HepG2 (cell line): ENCODE measurements at regions not wholly inside any gene's neighbourhood (a gene's known extent, or its start where the extent isn't known, plus 50 kb on each side); places are given as distances from the start of the nearest gene placed in this dataset.

Experiments used
- ATAC-seq: fragments of 200-7000 bp; cut with Tn5 transposase; 3 replicates; pipeline ENCODE4 v1.9.1; 2020; ENCODE audit warnings: mild to moderate bottlenecking, moderate library complexity
- BruUV-seq: library from RNA; stranded (reverse); fragments of 400-500 nt; replicated peaks from 2 replicates; lab custom pipeline; 2021; lab: Mats Ljungman, UMichigan
- CTCF ChIA-PET: fragments of 300-600 bp; formaldehyde crosslinking; extraction: SDS; loops from one replicate; lab custom pipeline; 2021; ENCODE audit warnings: low total read pairs, inconsistent platforms, low intra/inter-chr PET ratio; lab: Yijun Ruan, JAX
- POLR2A ChIA-PET: fragments of 350-600 bp; sonication (Branson Sonifier 250); formaldehyde crosslinking; loops from one replicate; lab custom pipeline; 2020; ENCODE audit warnings: antibody characterized with exemption, inconsistent platforms; lab: Yijun Ruan, JAX
- DNase-seq: peaks from one replicate; pipeline ENCODE4 v3.0.0-alpha.2; 2015; ENCODE audit warnings: low spot score
- FAIRE-seq: peaks from 3 replicates; lab custom pipeline; 2011; peaks lifted over from hg19 to GRCh38; lab: Jason Lieb, UNC
- H2AFZ ChIP-seq: one replicate; pipeline ENCODE4 v1.6.1; 2011; ENCODE audit warnings: low read length, inconsistent platforms
- H3K27ac ChIP-seq: fragments of 300-600 bp; 3 replicates; pipeline ENCODE4 v1.8.0; 2011; ENCODE audit warnings: mixed run types, mild to moderate bottlenecking, mixed read lengths, low read length, inconsistent platforms; ENCODE audit not compliant: insufficient read depth; ENCODE audit errors: extremely low read length
- H3K27me3 ChIP-seq, 2 experiments: fragments of 200-600 bp in 1 of 2; 2 replicates in 1 of 2; 3 replicates in 1 of 2; pipeline versions ENCODE4 v1.6.0 to v1.8.0; 2011; ENCODE audit warnings: low read length in 2 of 2, mild to moderate bottlenecking in 2 of 2, moderate library complexity in 2 of 2, inconsistent platforms in 1 of 2; ENCODE audit not compliant: insufficient read depth in 2 of 2, control insufficient read depth in 1 of 2
- H3K36me3 ChIP-seq, 2 experiments: fragments of 200-600 bp in 1 of 2; replicated peaks in 1 of 2; 2 replicates in 1 of 2; 3 replicates in 1 of 2; pipeline versions ENCODE4 v1.5.1 to v1.8.0; 2011; ENCODE audit warnings: low read length in 2 of 2, inconsistent platforms in 1 of 2; ENCODE audit not compliant: insufficient read depth in 2 of 2, control insufficient read depth in 1 of 2
- H3K4me1 ChIP-seq: 2 replicates; pipeline ENCODE4 v1.5.1; 2012; ENCODE audit warnings: low read length, inconsistent platforms; ENCODE audit not compliant: insufficient read depth
- H3K4me2 ChIP-seq: 2 replicates; pipeline ENCODE4 v1.6.0; 2011; ENCODE audit warnings: low read depth, low read length, inconsistent platforms
- H3K4me3 ChIP-seq, 3 experiments: fragments of 200-600 bp in 1 of 3; sonication (generic), shearing (Covaris generic) in 1 of 3; replicated peaks in 1 of 3; 2 replicates each; pipeline ENCODE4 v1.5.1; 2011 to 2016; ENCODE audit warnings: low read length in 3 of 3, inconsistent platforms in 2 of 3, low read depth in 2 of 3, mild to moderate bottlenecking in 2 of 3, control low read depth in 1 of 3, mixed read lengths in 1 of 3; ENCODE audit not compliant: insufficient read depth in 1 of 3
- H3K79me2 ChIP-seq: one replicate; pipeline ENCODE4 v1.6.1; 2011; ENCODE audit warnings: low read length, inconsistent platforms; ENCODE audit not compliant: insufficient read depth
- H3K9ac ChIP-seq: 2 replicates; pipeline ENCODE4 v1.6.0; 2011; ENCODE audit warnings: mild to moderate bottlenecking, low read depth, low read length, inconsistent platforms; ENCODE audit not compliant: insufficient read depth
- H3K9me3 ChIP-seq: 2 replicates; pipeline ENCODE4 v1.5.1; 2012; ENCODE audit warnings: mild to moderate bottlenecking, low read length
- H4K20me1 ChIP-seq: 2 replicates; pipeline ENCODE4 v1.6.0; 2011; ENCODE audit warnings: inconsistent platforms, mild to moderate bottlenecking, low read length, moderate library complexity; ENCODE audit not compliant: insufficient read depth
- ARNT2 ChIP-seq: sonication (generic); formaldehyde crosslinking; IDR thresholded peaks from 2 replicates; pipeline ENCODE4 v1.8.0; 2022; ENCODE audit warnings: mild to moderate bottlenecking, low read depth, missing genetic modification reagents, moderate library complexity
- DNMT3B ChIP-seq: conservative IDR thresholded peaks from 2 replicates; pipeline ENCODE4 v1.6.1; 2016; ENCODE audit warnings: missing biosample characterization, control low read depth
- GZF1 ChIP-seq: sonication (generic); formaldehyde crosslinking; IDR thresholded peaks from 2 replicates; pipeline ENCODE4 v1.5.1; 2020; ENCODE audit warnings: mild to moderate bottlenecking, missing genetic modification reagents
- KLF12 ChIP-seq: sonication (generic); formaldehyde crosslinking; IDR thresholded peaks from 2 replicates; pipeline ENCODE4 v1.4.0; 2020; ENCODE audit warnings: missing genetic modification reagents, borderline replicate concordance
- MAZ ChIP-seq, 2 experiments: sonication (generic) in 1 of 2; formaldehyde crosslinking in 1 of 2; IDR thresholded peaks; 2 replicates each; pipeline versions ENCODE4 v1.5.0 to v1.6.1; 2012 to 2020; ENCODE audit warnings: low read depth in 2 of 2, mild to moderate bottlenecking in 2 of 2, borderline replicate concordance in 1 of 2, improper control_type of control experiment in 1 of 2, low read length in 1 of 2, missing genetic modification reagents in 1 of 2, moderate library complexity in 1 of 2
- MEIS1 ChIP-seq: sonication (generic); formaldehyde crosslinking; IDR thresholded peaks from 2 replicates; pipeline ENCODE4 v1.9.0; 2021; ENCODE audit warnings: mild to moderate bottlenecking, missing genetic modification reagents, moderate library complexity, borderline replicate concordance
- MEIS2 ChIP-seq: sonication (generic); formaldehyde crosslinking; IDR thresholded peaks from 2 replicates; pipeline ENCODE4 v1.9.0; 2021; ENCODE audit warnings: mild to moderate bottlenecking, missing genetic modification reagents
- MXI1 ChIP-seq: IDR thresholded peaks from 3 replicates; pipeline ENCODE4 v1.6.1; 2012; ENCODE audit warnings: low read depth, low read length, inconsistent platforms, borderline replicate concordance
- PLRG1 ChIP-seq: fragments of 450-650 bp; conservative IDR thresholded peaks from 2 replicates; pipeline ENCODE4 v1.6.1; 2016
- ZFP41 ChIP-seq: sonication (generic); formaldehyde crosslinking; IDR thresholded peaks from 2 replicates; pipeline ENCODE4 v1.4.0; 2020; ENCODE audit warnings: mild to moderate bottlenecking, missing genetic modification reagents, borderline replicate concordance
- ZNF253 ChIP-seq: sonication (generic); formaldehyde crosslinking; IDR thresholded peaks from 2 replicates; pipeline ENCODE4 v1.8.0; 2022; ENCODE audit warnings: mild to moderate bottlenecking, missing genetic modification reagents, borderline replicate concordance
- ZNF326 ChIP-seq: sonication (generic); formaldehyde crosslinking; IDR thresholded peaks from 2 replicates; pipeline ENCODE4 v1.4.0; 2020; ENCODE audit warnings: missing genetic modification reagents, borderline replicate concordance
- ZNF713 ChIP-seq: sonication (generic); formaldehyde crosslinking; IDR thresholded peaks from 2 replicates; pipeline ENCODE4 v1.4.0; 2020; ENCODE audit warnings: mild to moderate bottlenecking, missing genetic modification reagents
- WGBS: methylation state at CpG from one replicate; pipeline ENCODE4 v1.1.6; 2017; ENCODE audit warnings: low lambda C conversion rate; 5-methylcytosine and 5-hydroxymethylcytosine counted together
- in situ Hi-C: cut with HindIII; loops from 2 replicates; pipeline ENCODE4 v1.10.0; 2017; ENCODE audit warnings: low pct_unique_long_range_greater_than_20kb; ENCODE audit not compliant: extremely low pct_ligation_motif_present
- intact Hi-C: fragments of 100-400 bp; cut with micrococcal nuclease; formaldehyde crosslinking; loops from one replicate; pipeline ENCODE4 v1.10.0; 2022; ENCODE audit not compliant: unreplicated experiment
- TF ChIP-seq, protein P1 (sequence below): sonication (generic); formaldehyde crosslinking; conservative IDR thresholded peaks from 2 replicates; pipeline ENCODE4 v1.8.0; 2022; ENCODE audit warnings: missing genetic modification reagents
- TF ChIP-seq, protein P2 (sequence below): sonication (generic); formaldehyde crosslinking; IDR thresholded peaks from 2 replicates; pipeline ENCODE4 v1.4.0; 2020; ENCODE audit warnings: missing genetic modification reagents
- TF ChIP-seq, protein P3 (sequence below): sonication (generic); formaldehyde crosslinking; IDR thresholded peaks from 2 replicates; pipeline ENCODE4 v1.4.0; 2020; ENCODE audit warnings: missing genetic modification reagents

GRCh38 chr10:120402147-120402766 is 54.8 kb upstream of the PLPP4 start:
- ChIA-PET CTCF (no interaction called here), POLR2A (no interaction called here)
- WGBS, result 26% methylated on average over 1 of the region's 1 CpG
- H3K4me1 ChIP-seq, result no peaks in the 10 kb centered on the region
- H3K4me3 ChIP-seq, result no peak overlapping the region
- DNase-seq (no peak), FAIRE-seq (no peak), ATAC-seq (no peak)
- no peak overlapping the region for H3K27ac ChIP-seq
- H2AFZ ChIP-seq, result no peak overlapping the region
- in situ Hi-C loops, result no loop called here
- no peaks in the 10 kb centered on the region for H3K27me3 ChIP-seq
- no peak overlapping the region for H3K9ac ChIP-seq
- no peaks in the 10 kb centered on the region for H3K36me3 ChIP-seq
- no peak overlapping the region for H3K4me2 ChIP-seq
- intact Hi-C loops, result no loop called here
- H3K79me2 ChIP-seq, result no peaks in the 10 kb centered on the region
- no peaks in the 10 kb centered on the region for H3K9me3 ChIP-seq
- H4K20me1 ChIP-seq, result no peaks in the 10 kb centered on the region
- TF ChIP-seq MXI1 (no peak), MEIS2 (CRISPR knock-in tag) (no peak), ZFP41 (no peak), ZNF253 (CRISPR knock-in tag) (no peak), DNMT3B (CRISPR knock-in tag) (no peak), PLRG1 (no peak), MEIS1 (CRISPR knock-in tag) (no peak), MAZ (IDR thresholded peaks at IDR 0.05; ENCODE audit: borderline replicate concordance, low read depth, low read length) (no peak), MAZ (CRISPR knock-in tag; IDR thresholded peaks at IDR 0.05; ENCODE audit: low read depth) (no peak), ZNF713 (no peak), GZF1 (CRISPR knock-in tag) (no peak), ARNT2 (CRISPR knock-in tag) (no peak), KLF12 (no peak), ZNF326 (CRISPR knock-in tag) (no peak)
- TF ChIP-seq, protein P1, sequence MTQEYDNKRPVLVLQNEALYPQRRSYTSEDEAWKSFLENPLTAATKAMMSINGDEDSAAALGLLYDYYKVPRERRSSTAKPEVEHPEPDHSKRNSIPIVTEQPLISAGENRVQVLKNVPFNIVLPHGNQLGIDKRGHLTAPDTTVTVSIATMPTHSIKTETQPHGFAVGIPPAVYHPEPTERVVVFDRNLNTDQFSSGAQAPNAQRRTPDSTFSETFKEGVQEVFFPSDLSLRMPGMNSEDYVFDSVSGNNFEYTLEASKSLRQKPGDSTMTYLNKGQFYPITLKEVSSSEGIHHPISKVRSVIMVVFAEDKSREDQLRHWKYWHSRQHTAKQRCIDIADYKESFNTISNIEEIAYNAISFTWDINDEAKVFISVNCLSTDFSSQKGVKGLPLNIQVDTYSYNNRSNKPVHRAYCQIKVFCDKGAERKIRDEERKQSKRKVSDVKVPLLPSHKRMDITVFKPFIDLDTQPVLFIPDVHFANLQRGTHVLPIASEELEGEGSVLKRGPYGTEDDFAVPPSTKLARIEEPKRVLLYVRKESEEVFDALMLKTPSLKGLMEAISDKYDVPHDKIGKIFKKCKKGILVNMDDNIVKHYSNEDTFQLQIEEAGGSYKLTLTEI (CRISPR knock-in tag), result no peak
- TF ChIP-seq, protein P2, sequence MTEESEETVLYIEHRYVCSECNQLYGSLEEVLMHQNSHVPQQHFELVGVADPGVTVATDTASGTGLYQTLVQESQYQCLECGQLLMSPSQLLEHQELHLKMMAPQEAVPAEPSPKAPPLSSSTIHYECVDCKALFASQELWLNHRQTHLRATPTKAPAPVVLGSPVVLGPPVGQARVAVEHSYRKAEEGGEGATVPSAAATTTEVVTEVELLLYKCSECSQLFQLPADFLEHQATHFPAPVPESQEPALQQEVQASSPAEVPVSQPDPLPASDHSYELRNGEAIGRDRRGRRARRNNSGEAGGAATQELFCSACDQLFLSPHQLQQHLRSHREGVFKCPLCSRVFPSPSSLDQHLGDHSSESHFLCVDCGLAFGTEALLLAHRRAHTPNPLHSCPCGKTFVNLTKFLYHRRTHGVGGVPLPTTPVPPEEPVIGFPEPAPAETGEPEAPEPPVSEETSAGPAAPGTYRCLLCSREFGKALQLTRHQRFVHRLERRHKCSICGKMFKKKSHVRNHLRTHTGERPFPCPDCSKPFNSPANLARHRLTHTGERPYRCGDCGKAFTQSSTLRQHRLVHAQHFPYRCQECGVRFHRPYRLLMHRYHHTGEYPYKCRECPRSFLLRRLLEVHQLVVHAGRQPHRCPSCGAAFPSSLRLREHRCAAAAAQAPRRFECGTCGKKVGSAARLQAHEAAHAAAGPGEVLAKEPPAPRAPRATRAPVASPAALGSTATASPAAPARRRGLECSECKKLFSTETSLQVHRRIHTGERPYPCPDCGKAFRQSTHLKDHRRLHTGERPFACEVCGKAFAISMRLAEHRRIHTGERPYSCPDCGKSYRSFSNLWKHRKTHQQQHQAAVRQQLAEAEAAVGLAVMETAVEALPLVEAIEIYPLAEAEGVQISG (CRISPR knock-in tag), result no peak
- TF ChIP-seq, protein P3, sequence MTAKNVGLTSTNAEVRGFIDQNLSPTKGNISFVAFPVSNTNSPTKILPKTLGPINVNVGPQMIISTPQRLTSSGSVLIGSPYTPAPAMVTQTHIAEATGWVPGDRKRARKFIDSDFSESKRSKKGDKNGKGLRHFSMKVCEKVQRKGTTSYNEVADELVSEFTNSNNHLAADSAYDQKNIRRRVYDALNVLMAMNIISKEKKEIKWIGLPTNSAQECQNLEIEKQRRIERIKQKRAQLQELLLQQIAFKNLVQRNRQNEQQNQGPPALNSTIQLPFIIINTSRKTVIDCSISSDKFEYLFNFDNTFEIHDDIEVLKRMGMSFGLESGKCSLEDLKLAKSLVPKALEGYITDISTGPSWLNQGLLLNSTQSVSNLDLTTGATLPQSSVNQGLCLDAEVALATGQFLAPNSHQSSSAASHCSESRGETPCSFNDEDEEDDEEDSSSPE (CRISPR knock-in tag), result no peak
- no TSS peak for BruUV-seq
